Heart right ventricle (tissue), 16 donors: ENCODE measurements at regions not wholly inside any gene's neighbourhood (a gene's known extent, or its start where the extent isn't known, plus 50 kb on each side); places are given as distances from the start of the nearest gene placed in this dataset.

Experiments used
- ATAC-seq, 8 donors: fragments of 200-7000 bp; cut with Tn5 transposase; one replicate each; pipeline ENCODE4 v1.9.1; 2020; ENCODE audit warnings: mild to moderate bottlenecking in 8 of 8, moderate library complexity in 8 of 8, moderate number of reproducible peaks in 1 of 8
- DNase-seq, 2 donors: peaks; one replicate each; pipeline ENCODE4 v3.0.0-alpha.2; 2020
- H3K27ac ChIP-seq, 10 donors: fragments of 200-600 bp; sonication (generic) in 2 of 10; one replicate each; pipeline versions ENCODE4 v1.5.0 to v1.8.0; 2020 to 2022; ENCODE audit warnings: mild to moderate bottlenecking in 3 of 10
- H3K27me3 ChIP-seq, 7 donors: fragments of 200-600 bp; one replicate each; pipeline ENCODE4 v1.8.0; 2021 to 2022; ENCODE audit warnings: mild to moderate bottlenecking in 2 of 7
- H3K36me3 ChIP-seq, 9 donors: fragments of 200-600 bp; sonication (generic) in 1 of 9; one replicate each; pipeline versions ENCODE4 v1.5.0 to v1.8.0; 2020 to 2022; ENCODE audit warnings: mild to moderate bottlenecking in 2 of 9
- H3K4me1 ChIP-seq, 9 donors: fragments of 200-600 bp; sonication (generic) in 1 of 9; one replicate each; pipeline versions ENCODE4 v1.5.0 to v1.8.0; 2020 to 2022; ENCODE audit warnings: mild to moderate bottlenecking in 4 of 9
- H3K4me3 ChIP-seq, 10 donors: fragments of 200-600 bp; sonication (generic) in 2 of 10; one replicate each; pipeline versions ENCODE4 v1.5.0 to v1.8.0; 2020 to 2022; ENCODE audit warnings: mild to moderate bottlenecking in 7 of 10, moderate library complexity in 2 of 10
- H3K9me3 ChIP-seq, 11 donors: fragments of 200-600 bp in 10 of 11; sonication (generic) in 2 of 11; one replicate each; pipeline versions ENCODE4 v1.5.0 to v1.8.0; 2013 to 2022; ENCODE audit warnings: mild to moderate bottlenecking in 2 of 11, control low read depth in 1 of 11, moderate library complexity in 1 of 11
- CTCF ChIP-seq, 9 donors: fragments of 200-600 bp; sonication (generic) in 2 of 9; IDR thresholded peaks; one replicate each; pipeline versions ENCODE4 v1.5.0 to v1.8.0; 2021 to 2022; ENCODE audit warnings: antibody characterized with exemption in 9 of 9, mild to moderate bottlenecking in 5 of 9, moderate library complexity in 1 of 9
- WGBS, 2 donors: extraction: QIAGEN DNeasy Blood & Tissue Kit; methylation state at CpG; one replicate each; pipeline ENCODE4 v1.1.7; 2013; ENCODE audit warnings: inconsistent platforms in 1 of 2; 5-methylcytosine and 5-hydroxymethylcytosine counted together
- intact Hi-C, 10 donors: fragments of 100-400 bp; cut with DNase I; formaldehyde crosslinking; loops; one replicate each; pipeline versions ENCODE4 v1.11.1 to v1.14.2; 2022
- donor health status: Arrhythmogenic right ventricular cardiomyopathy.
- donor health status: ischemic (EF 13 %, LVEDD 7.1; RV severe dilation, severe dysfunction).
- donor health status: healthy with polysubstance abuse.
- donor health status: DM: no; HTN: yes; CAD: no.
- donor health status: DM: no; HTN: no; CAD: no.
- donor health status: ischemic (EF 25% LVEDD 6.9; RV normal size, moderate dysfunction).
- donor health status: ischemic (EF 25% LVEDD 5.7; RV mildly dilated, moderate dysfunction).
- donor health status: healthy.
- donor health status: DM: yes; HTN: yes; CAD: no.
- donor health status: Ischemic cardiomyopathy.
- donor health status: ischemic (EF 35%, LVEDD 5.7; RV mildly dilated, moderate dysfunction).
- donor health status: nonischemic (EF 11% LVEDD 7.7; RV severe dilation, severe dysfunction).
- donor health status: DM: yes; HTN: yes; CAD: no.
- donor health status: PGD.
- donor health status: ischemic (EF 29% LVEDD 5.4; RV normal size, mild dysfunction).
- donor health status: nonischemic (EF 23%, LVEDD 6.1; RV moderate dilation, normal function).

DNA sequence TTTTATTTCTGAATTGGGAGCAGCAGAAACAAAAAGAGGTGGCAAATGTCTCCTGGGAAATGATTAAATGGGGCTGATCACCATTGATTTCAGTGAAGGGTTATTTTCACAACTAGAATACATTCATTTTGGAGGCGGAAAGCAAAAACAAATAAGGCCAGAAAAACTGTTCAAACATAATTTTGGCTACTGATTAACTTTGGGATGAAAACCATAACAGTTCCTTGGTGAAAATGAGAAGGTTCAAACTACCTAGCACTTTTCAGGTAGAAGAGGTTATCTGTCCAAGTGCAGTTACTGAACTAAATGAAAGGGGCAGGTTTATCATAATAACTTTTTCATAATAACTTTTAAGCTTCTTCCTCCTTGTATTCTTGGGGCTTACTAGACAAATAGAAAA is 718.5 kb downstream of the CDH11 start:
- H3K27me3 ChIP-seq: no peaks in the 10 kb centered on the region
- ATAC-seq: no peak
- H3K36me3 ChIP-seq: no peaks in the 10 kb centered on the region
- intact Hi-C loops: no loop called here
- no peak overlapping the region for H3K27ac ChIP-seq
- no peak for DNase-seq
- H3K4me3 ChIP-seq: no peak overlapping the region
- H3K9me3 ChIP-seq: no peaks in the 10 kb centered on the region
- 92 to 94% methylated on average over 1 of the region's 1 CpG for WGBS, 2 donors
- TF ChIP-seq CTCF (IDR thresholded peaks at IDR 0.05): no peak
- H3K4me1 ChIP-seq: peaks cover 0 to 5% (median 0%) of the 10 kb centered on the region in 9 donors

DNA sequence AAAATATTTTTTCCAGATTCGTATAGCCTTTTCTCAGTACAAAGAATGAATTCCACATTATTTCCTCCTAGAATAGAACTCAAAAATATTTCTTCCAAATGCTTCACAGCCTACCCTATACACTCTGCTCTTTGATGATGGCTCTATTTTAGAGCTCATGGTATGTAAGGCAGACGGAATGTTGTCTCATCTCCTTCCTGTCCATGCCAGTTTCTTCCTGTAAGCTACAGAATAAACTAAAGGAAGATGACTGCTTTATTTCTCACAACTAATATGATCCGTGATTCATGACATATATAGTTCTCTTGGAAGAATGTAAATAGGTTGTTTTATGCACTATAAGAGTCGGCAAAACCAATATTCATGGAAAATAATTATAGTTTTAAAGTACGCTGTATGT is 723.1 kb downstream of the CDH11 start:
- Histone ChIP-seq H3K27ac (no peak overlapping the region), H3K27me3 (no peaks in the 10 kb centered on the region), H3K4me1 (peaks cover 0 to 16% (median 0%) of the 10 kb centered on the region in 9 donors), H3K36me3 (no peaks in the 10 kb centered on the region), H3K9me3 (no peaks in the 10 kb centered on the region), H3K4me3 (no peak overlapping the region)
- no peak for ATAC-seq
- no peak for DNase-seq
- intact Hi-C loops: no loop called here
- TF ChIP-seq CTCF (IDR thresholded peaks at IDR 0.05): no peak
- 70 to 78% methylated on average over 5 of the region's 5 CpGs for WGBS, 2 donors

- 46 to 62% methylated on average over 3 of the region's 3 CpGs for WGBS, 2 donors
- peak; percentile 44 to 88 (median 80) for ATAC-seq
- intact Hi-C loops: no loop called here
Measured at GRCh38 chr16:64397945-64398508, 723.8 kb downstream of the CDH11 start.

GRCh38 chr16:64397042-64397441 is 724.8 kb downstream of the CDH11 start:
- H3K27me3 ChIP-seq: no peaks in the 10 kb centered on the region
- H3K27ac ChIP-seq: no peak overlapping the region
- H3K9me3 ChIP-seq: no peaks in the 10 kb centered on the region
- intact Hi-C loops: no loop called here
- ATAC-seq (no peak), DNase-seq (no peak)
- H3K36me3 ChIP-seq: no peaks in the 10 kb centered on the region
- no peak for TF ChIP-seq CTCF (IDR thresholded peaks at IDR 0.05)
- H3K4me1 ChIP-seq: peaks cover 0 to 16% (median 4%) of the 10 kb centered on the region in 9 donors
- 92% methylated on average over 3 of the region's 3 CpGs for WGBS, 2 donors
- H3K4me3 ChIP-seq: no peak overlapping the region

More at GRCh38 chr16:64397945-64398508, 723.8 kb downstream of the CDH11 start:
- peak overlapping the region in 1 of 10 donors; percentile 23 for H3K27ac ChIP-seq
- no peak for DNase-seq
- no peak for TF ChIP-seq CTCF (IDR thresholded peaks at IDR 0.05)
- no peaks in the 10 kb centered on the region for H3K27me3 ChIP-seq
- no peak overlapping the region for H3K4me3 ChIP-seq
- H3K36me3 ChIP-seq: no peaks in the 10 kb centered on the region
- H3K4me1 ChIP-seq: peaks cover 0 to 16% (median 0%) of the 10 kb centered on the region in 9 donors
- H3K9me3 ChIP-seq: no peaks in the 10 kb centered on the region
